ENCODE measurements at regions not wholly inside any gene's neighbourhood (a gene's known extent, or its start where the extent isn't known, plus 50 kb on each side); places are given as distances from the start of the nearest gene placed in this dataset.

DNA sequence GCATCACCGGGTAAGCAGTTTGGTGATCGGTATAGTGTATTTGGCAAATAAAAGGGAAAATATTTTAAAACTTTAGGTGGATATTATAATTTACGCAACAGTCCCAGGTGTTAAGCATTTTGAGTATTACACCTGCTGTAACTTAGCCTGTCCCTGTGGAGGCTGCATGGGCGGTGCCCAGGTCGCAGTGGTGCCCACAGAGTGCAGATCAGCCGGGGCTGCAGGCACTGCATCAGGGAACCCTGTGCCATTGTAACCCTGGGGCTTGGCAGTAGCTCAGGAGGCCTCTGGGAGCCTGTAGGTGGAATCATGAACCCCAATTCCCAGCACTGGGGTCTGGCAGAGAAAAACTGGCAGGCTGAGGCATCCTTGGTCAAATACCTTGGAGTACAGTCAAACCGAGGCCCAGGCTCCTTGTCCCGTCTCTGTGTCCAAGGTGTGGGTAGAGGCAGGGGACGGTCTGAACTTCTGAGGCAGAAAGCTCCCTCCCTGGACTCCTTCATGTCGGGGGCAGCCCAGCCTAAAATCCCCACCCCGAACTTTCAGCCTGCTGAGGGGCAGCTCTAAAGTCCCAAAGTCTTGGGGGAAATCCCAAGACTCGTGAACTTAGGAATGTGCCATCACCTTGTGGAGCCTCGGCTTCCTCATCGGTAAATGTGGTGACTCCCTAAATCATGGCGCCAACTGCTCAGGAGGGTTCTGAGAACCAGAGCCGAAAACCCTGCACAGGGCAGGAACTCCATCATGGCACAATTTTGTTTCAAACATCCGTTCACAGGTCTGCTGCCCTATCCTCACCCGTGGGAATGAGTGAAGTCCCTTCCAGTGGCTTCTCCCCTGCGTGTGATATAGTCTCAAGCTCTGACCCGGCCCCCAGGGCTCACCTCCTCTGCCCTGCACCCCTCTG, 85.7 kb downstream of the INHBB start:
- DNase-seq (ENCODE audit: low read depth in 1 of 2, low spot score in 1 of 2): no peak
- TF ChIP-seq, protein P1, sequence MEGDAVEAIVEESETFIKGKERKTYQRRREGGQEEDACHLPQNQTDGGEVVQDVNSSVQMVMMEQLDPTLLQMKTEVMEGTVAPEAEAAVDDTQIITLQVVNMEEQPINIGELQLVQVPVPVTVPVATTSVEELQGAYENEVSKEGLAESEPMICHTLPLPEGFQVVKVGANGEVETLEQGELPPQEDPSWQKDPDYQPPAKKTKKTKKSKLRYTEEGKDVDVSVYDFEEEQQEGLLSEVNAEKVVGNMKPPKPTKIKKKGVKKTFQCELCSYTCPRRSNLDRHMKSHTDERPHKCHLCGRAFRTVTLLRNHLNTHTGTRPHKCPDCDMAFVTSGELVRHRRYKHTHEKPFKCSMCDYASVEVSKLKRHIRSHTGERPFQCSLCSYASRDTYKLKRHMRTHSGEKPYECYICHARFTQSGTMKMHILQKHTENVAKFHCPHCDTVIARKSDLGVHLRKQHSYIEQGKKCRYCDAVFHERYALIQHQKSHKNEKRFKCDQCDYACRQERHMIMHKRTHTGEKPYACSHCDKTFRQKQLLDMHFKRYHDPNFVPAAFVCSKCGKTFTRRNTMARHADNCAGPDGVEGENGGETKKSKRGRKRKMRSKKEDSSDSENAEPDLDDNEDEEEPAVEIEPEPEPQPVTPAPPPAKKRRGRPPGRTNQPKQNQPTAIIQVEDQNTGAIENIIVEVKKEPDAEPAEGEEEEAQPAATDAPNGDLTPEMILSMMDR (IDR thresholded peaks at IDR 0.05; ENCODE audit: low read depth, low read length): no peak
- no peaks in the 10 kb centered on the region for H3K4me1 ChIP-seq (ENCODE audit: low read depth)
- no peaks in the 10 kb centered on the region for H3K36me3 ChIP-seq
- H3K4me3 ChIP-seq: no peak overlapping the region
- peaks cover 65% of the 10 kb centered on the region for H3K27me3 ChIP-seq
- H3K9me3 ChIP-seq (ENCODE audit: low read depth): no peaks in the 10 kb centered on the region
- no peak overlapping the region for H3K27ac ChIP-seq

DNA sequence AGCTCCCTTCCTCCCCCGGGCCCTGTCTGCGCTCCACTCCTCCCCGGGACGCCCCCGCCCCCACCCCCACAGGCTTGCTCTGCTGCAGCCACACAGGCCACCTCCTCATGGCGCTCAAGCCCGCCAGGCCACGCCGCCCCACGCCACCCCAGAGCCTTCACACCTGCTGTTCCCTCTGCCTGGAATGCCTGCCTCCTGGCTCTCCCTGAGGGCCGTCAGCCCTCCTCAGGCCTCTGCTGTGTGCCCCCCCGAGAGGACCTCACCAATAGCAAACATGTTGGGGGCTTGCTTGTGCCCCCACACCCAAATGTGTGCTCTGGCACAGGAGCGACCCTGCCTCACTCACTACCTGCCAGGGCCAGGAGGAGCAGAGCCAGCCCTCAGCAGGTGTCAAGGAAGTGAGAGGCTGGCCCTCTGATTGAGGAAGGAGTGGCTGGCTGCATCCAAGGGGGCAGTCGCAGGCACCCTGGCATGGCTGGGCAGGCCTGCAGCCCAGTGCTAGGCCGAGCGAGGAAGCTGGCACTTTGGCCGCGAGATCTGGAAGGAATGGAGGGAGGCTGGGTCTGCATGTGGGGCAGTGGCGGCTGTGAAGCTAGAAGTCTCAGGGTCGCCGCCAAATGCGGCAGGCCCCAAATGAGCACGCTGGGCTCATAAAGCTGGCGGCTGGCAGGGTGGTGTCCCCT, 86.5 kb downstream of the INHBB start:
- H3K4me1 ChIP-seq (ENCODE audit: low read depth): no peaks in the 10 kb centered on the region
- H3K27ac ChIP-seq: no peak overlapping the region
- TF ChIP-seq, protein P1 (IDR thresholded peaks at IDR 0.05; ENCODE audit: low read depth, low read length): no peak
- H3K27me3 ChIP-seq: peaks cover 72% of the 10 kb centered on the region
- no peak overlapping the region for H3K4me3 ChIP-seq
- no peak for DNase-seq (ENCODE audit: low read depth in 1 of 2, low spot score in 1 of 2)
- no peaks in the 10 kb centered on the region for H3K9me3 ChIP-seq (ENCODE audit: low read depth)
- no peaks in the 10 kb centered on the region for H3K36me3 ChIP-seq

DNA sequence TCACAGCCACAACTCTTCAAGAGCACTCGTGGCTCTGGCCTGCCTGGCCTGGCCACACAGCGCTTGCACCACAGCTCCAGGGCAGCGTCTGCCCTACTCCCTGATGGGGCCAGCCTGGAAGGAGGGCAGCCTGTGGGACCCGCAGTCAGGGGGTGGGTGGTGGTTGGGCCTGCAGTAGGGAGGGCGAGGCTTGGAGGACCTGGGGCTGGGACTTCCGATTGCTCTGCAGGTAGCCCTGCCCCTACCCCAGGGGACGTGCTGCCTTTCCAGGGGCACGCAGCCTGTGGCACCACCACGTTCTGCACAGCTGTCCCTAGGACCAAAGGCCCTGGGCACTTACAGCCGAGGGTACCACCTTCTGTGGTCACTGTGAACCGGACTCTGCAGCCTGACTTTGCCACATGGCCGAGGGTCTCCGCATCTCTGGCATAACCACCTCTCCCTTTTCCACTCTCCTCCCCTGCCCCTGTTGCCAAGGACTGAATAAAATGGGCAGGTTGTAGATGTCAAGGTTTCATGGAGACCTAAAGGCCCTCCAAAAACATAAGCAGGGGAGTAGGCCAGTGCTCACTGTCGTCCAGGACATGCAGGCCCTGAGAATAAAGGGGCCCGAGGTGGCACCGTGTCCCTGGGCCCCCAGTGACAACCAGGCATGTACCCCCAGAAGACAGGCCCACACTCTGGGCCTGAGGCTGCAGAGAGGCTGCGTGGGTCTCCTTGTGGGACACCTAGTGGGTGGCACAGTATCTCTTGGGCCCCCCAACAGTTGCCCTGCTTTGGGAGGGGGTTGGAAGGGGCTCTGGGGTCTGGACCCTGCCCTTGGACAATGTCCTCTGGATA, 87.3 kb downstream of the INHBB start:
- Histone ChIP-seq H3K27ac (no peak overlapping the region), H3K9me3 (ENCODE audit: low read depth) (no peaks in the 10 kb centered on the region), H3K4me1 (ENCODE audit: low read depth) (no peaks in the 10 kb centered on the region), H3K27me3 (peaks cover 78% of the 10 kb centered on the region), H3K36me3 (no peaks in the 10 kb centered on the region), H3K4me3 (no peak overlapping the region)
- TF ChIP-seq, protein P1 (IDR thresholded peaks at IDR 0.05; ENCODE audit: low read depth, low read length): no peak
- no peak for DNase-seq (ENCODE audit: low read depth in 1 of 2, low spot score in 1 of 2)

DNA sequence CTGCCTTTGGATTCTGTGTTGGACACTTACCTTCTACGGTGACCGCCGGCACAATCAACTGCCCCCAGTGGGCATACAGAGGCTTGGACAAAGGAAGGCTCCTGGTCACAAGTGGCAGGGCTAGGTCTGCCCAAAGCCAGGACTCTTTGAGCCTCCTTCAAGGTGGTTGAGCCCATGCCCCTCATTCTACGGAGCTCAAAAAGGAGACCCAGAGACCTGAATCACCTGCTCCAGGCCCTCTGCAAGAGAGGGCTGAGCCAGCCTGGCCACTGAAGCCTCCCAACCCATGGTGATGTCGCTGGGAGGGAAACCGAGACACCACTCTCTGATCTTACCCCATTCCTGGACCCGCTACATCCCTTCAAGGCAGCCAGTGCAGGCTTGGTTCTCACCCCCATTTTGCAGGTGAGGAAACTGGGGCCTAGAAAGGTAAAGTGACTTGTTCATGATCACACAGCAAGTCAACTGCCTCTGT, 87.9 kb downstream of the INHBB start:
- Histone ChIP-seq H3K27me3 (peaks cover 84% of the 10 kb centered on the region), H3K27ac (no peak overlapping the region), H3K9me3 (ENCODE audit: low read depth) (no peaks in the 10 kb centered on the region), H3K4me3 (no peak overlapping the region), H3K36me3 (no peaks in the 10 kb centered on the region), H3K4me1 (ENCODE audit: low read depth) (no peaks in the 10 kb centered on the region)
- TF ChIP-seq, protein P1 (IDR thresholded peaks at IDR 0.05; ENCODE audit: low read depth, low read length): no peak
- no peak for DNase-seq (ENCODE audit: low read depth in 1 of 2, low spot score in 1 of 2)

All from cardiac muscle cell (in vitro differentiated cells and primary cell).